Activated naive CD4-positive, alpha-beta T cell treated with anti-CD3 and anti-CD28 coated beads for 36 hours (primary cell): ENCODE measurements at regions not wholly inside any gene's neighbourhood (a gene's known extent, or its start where the extent isn't known, plus 50 kb on each side); places are given as distances from the start of the nearest gene placed in this dataset.

Source experiments
- CTCF ChIA-PET: fragments of 350-600 bp; sonication (Branson Sonifier 250); formaldehyde crosslinking; loops from one replicate; lab custom pipeline; 2021; ENCODE audit warnings: antibody characterized with exemption; lab: Charles Lee
- DNase-seq: peaks from one replicate; pipeline ENCODE4 v3.0.0-alpha.2; 2020
- H3K27ac Mint-ChIP-seq: one replicate; pipeline ENCODE4 v1.8.0; 2021; ENCODE audit warnings: mild to moderate bottlenecking, mixed read lengths
- H3K27me3 Mint-ChIP-seq: one replicate; pipeline ENCODE4 v1.8.0; 2021; ENCODE audit warnings: low read depth, mixed read lengths
- H3K36me3 Mint-ChIP-seq: one replicate; pipeline ENCODE4 v1.8.0; 2021; ENCODE audit warnings: low read depth, mixed read lengths
- H3K4me1 Mint-ChIP-seq: one replicate; pipeline ENCODE4 v1.8.0; 2021; ENCODE audit warnings: low read depth, mixed read lengths
- H3K4me3 Mint-ChIP-seq: one replicate; pipeline ENCODE4 v1.8.0; 2021; ENCODE audit warnings: mild to moderate bottlenecking, moderate library complexity, mixed read lengths
- H3K9me3 Mint-ChIP-seq: one replicate; pipeline ENCODE4 v1.8.0; 2021; ENCODE audit warnings: mixed read lengths
- intact Hi-C: fragments of 100-400 bp; cut with micrococcal nuclease; formaldehyde crosslinking; loops from one replicate; pipeline ENCODE4 v1.15.1; 2023

DNA sequence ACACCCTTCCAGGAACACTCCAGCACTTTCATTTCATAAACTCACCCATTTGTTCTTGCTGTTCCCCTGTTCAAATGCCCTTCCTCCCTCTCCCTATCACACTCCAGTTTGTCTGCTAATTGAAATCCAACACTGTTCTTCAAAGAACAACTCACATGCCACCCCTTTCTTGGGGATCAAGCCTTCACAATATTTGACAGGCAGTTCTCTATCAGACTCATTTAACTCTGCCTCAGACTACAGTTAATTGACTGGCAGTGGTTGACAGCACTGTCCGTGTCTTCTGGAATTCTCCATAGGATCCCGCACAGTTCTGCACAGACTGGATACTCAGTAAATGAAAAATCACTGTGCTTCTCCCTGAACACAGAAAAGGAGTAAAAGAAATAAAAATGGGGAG lies 87.8 kb downstream of the PMP22 start:
- intact Hi-C loops, result loop anchor here (10.0 kb wide), 1 partner anchor 1583 kb away; no protein-coding TSS in a partner anchor
- Mint-ChIP-seq H3K9me3 (no peaks in the 10 kb centered on the region), H3K27ac (no peak overlapping the region), H3K4me1 (no peaks in the 10 kb centered on the region), H3K27me3 (peaks cover 17% of the 10 kb centered on the region), H3K36me3 (no peaks in the 10 kb centered on the region), H3K4me3 (no peak overlapping the region)
- CTCF ChIA-PET, result no interaction called here
- no peak for DNase-seq

DNA sequence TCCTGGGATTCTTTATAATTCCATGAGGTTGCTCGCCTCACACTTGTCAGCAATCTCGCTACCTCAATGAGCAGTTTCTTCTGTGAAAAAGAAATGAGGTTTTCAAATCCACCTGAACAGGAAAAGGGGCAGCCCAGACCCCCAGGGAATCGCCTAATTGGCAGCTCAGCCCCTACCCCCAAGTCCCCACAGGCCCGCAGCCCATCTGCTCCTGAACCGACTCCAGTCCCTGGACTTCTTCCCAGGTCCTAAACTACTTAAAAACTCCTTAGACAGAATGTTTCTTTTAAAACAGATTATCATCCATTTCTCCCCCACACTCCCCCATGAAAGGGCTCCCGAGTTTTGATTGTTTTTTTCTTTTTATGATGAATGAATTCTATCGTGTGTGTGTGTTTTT lies 89.8 kb downstream of the PMP22 start:
- Mint-ChIP-seq H3K27ac (no peak overlapping the region), H3K27me3 (peaks cover 25% of the 10 kb centered on the region), H3K36me3 (no peaks in the 10 kb centered on the region), H3K9me3 (no peaks in the 10 kb centered on the region), H3K4me3 (no peak overlapping the region), H3K4me1 (no peaks in the 10 kb centered on the region)
- intact Hi-C loops, result loop anchor here (10.0 kb wide), 1 partner anchor 1581 kb away; no protein-coding TSS in a partner anchor
- no peak for DNase-seq
- CTCF ChIA-PET, result no interaction called here

DNA sequence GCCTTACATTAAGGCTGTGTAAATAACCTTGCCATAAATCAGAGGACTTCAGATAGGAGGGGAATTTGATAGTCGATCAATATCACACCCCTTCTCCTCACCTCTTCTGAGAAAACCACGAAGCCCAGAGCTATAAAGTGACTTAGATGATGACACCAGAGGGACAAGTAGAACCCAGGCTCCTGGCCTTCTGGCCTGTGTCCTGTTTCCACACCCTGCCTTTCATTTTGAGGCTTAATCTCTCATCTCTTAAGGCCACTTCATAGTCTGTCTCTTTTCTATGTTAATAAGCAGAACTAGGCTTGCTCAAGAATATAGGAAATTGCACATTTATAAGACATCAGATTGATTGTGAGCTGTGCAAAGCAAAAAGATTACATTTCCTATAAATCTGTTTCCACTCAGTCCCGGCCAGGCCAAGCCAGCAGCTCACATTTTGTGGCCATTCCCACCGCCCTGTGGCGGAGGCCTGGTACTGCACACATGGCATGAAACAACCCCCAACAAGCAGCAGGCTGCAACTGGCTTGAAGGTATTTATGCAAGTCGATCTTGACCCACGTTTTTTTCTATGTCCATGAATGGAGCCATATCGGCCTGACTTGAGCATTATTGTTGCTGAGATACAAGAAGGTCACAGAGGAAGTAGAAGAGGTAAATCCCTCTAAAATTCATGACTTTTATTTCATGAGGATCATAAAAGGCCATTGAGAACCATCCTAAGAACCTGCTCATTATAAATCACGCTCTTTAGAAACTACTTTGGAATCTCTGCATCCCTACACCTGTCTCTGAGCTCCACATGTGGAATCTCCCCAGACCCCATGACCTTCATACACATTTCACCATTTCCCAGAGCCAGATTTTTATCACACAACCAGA lies 93.7 kb downstream of the PMP22 start:
- intact Hi-C loops, result loop anchor here (10.0 kb wide), 1 partner anchor 1577 kb away; no protein-coding TSS in a partner anchor
- no peaks in the 10 kb centered on the region for H3K4me1 Mint-ChIP-seq

DNA sequence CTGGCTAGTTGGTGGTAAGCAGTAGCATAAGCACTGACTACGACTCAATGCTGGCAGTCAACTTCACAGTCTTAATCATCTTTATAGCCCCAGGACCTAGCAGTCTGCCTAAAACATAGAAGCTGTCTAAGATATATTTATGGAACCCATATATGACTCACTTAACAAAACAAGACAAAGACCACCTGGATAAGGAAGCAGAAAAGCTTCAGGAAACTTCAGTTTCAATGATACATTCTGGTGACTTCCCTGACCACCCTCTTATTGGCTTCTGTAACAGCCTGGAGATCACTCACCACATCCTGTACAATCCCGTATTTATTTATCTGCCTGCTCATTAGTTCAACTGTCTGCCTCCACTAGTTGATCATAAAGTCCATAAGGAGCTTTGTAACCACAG lies 95.5 kb downstream of the PMP22 start:
- Mint-ChIP-seq H3K27me3 (peaks cover 18% of the 10 kb centered on the region), H3K4me3 (no peak overlapping the region), H3K27ac (no peak overlapping the region), H3K9me3 (no peaks in the 10 kb centered on the region), H3K4me1 (no peaks in the 10 kb centered on the region), H3K36me3 (no peaks in the 10 kb centered on the region)
- intact Hi-C loops, result loop anchor here (10.0 kb wide), 1 partner anchor 1575 kb away; no protein-coding TSS in a partner anchor
- CTCF ChIA-PET, result interaction anchor here (1.3 kb wide), 1 partner anchor 14 kb away, joined by 3 read pairs; no protein-coding TSS in a partner anchor
- DNase-seq, result no peak

More for the DNA sequence above, 93.7 kb downstream of the PMP22 start:
- Mint-ChIP-seq H3K4me3 (no peak overlapping the region), H3K36me3 (no peaks in the 10 kb centered on the region), H3K9me3 (no peaks in the 10 kb centered on the region), H3K27me3 (peaks cover 25% of the 10 kb centered on the region), H3K27ac (no peak overlapping the region)
- peak; percentile 47 for DNase-seq
- CTCF ChIA-PET, result interaction anchor here (0.6 to 1.1 kb wide), 3 partner anchors 9 to 911 kb away, joined by 3 to 4 read pairs (median 3); no protein-coding TSS in a partner anchor

DNA sequence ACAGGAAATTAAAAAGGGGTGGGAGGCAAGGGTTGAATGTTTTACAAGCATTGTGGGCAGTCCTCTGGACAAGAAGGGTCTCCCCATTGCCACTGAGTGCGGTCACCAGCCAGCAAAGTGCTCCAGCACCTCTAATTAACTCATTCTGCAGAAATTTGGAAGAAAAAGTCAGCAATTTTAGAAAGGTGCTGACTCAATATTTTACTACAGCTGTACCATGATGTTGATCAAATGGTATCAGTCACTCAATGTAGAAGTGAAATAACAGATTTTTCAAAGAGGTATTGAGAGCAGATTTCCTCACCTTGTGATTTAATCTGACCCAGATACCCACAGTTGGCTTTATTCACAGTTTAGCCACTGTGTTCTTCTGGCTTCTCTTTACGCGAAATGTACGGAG lies 96.7 kb downstream of the PMP22 start:
- no peaks in the 10 kb centered on the region for H3K9me3 Mint-ChIP-seq
- H3K27me3 Mint-ChIP-seq, result peaks cover 15% of the 10 kb centered on the region
- no peak for DNase-seq
- CTCF ChIA-PET, result interaction anchor here (1.3 kb wide), 1 partner anchor 13 kb away, joined by 3 read pairs; no protein-coding TSS in a partner anchor
- H3K36me3 Mint-ChIP-seq, result no peaks in the 10 kb centered on the region
- intact Hi-C loops, result no loop called here
- no peak overlapping the region for H3K4me3 Mint-ChIP-seq
- H3K4me1 Mint-ChIP-seq, result no peaks in the 10 kb centered on the region
- H3K27ac Mint-ChIP-seq, result no peak overlapping the region

DNA sequence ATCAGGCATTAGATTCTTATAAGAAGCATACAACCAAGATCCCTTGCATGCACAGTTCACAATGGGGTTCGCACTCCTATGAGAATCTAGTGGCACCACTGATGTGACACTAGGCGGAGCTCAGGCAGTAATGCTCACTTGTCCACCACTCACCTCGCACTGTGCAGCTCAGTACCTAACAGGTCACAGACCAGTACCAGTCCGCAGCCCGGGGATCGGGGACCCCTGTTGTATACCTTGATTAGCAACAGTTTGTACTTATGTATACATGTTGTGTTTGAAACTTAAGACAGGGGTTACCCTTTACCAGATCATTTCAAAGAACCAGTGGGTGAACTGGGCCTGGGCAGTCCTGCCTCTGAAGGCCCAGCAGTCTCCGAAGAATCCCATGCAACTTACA lies 103.7 kb downstream of the PMP22 start:
- intact Hi-C loops, result no loop called here
- DNase-seq, result no peak
- Mint-ChIP-seq H3K9me3 (no peaks in the 10 kb centered on the region), H3K27ac (no peak overlapping the region), H3K36me3 (no peaks in the 10 kb centered on the region), H3K27me3 (peaks cover 19% of the 10 kb centered on the region), H3K4me1 (no peaks in the 10 kb centered on the region), H3K4me3 (no peak overlapping the region)
- CTCF ChIA-PET, result interaction anchor here (0.6 to 1.4 kb wide), 2 partner anchors 10 to 250 kb away, joined by 3 read pairs; no protein-coding TSS in a partner anchor

DNA sequence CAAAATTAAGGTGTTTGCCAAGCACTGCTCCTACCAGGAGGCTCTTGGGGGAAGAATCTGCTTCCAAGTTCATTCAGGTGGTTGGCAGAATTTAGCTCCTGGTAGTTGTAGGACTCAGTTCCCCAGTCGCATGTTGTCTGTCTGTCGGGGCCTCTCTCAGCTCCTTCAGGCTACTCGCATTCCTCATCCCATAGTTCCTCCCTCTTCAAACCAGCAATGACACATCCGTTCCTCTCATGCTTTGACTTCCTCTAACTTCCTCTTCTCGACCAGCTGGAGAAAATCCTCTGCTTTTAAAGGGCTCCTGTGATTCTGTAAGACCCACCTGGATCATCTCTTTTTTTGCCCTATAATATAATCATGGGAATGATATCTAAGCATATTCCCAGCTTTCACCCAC lies 108.1 kb downstream of the PMP22 start:
- no peak overlapping the region for H3K4me3 Mint-ChIP-seq
- H3K36me3 Mint-ChIP-seq, result no peaks in the 10 kb centered on the region
- no peaks in the 10 kb centered on the region for H3K9me3 Mint-ChIP-seq
- intact Hi-C loops, result no loop called here
- DNase-seq, result no peak
- H3K4me1 Mint-ChIP-seq, result no peaks in the 10 kb centered on the region
- H3K27me3 Mint-ChIP-seq, result peaks cover 23% of the 10 kb centered on the region
- no peak overlapping the region for H3K27ac Mint-ChIP-seq
- CTCF ChIA-PET, result interaction anchor here (0.7 kb wide), 1 partner anchor 8 kb away, joined by 3 read pairs; no protein-coding TSS in a partner anchor

DNA sequence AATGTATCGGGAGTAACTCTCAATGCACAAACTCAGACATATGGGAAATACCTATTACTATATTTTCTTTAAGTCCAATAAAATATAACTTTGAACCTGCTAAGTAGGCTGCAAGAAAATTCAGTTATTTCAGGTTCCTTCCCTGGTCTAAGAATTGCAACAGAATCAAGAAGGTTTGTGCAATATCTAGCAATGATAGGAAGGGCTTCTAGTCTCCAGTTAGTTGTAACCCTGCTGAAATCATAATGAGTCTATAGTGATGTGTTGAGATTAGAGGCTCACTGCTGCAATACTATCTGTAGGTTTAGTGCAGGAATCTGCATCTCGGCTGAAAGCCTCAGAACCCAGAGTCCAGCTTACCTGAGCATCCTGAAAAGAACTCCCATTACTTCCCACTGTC lies 110.5 kb downstream of the PMP22 start:
- H3K27me3 Mint-ChIP-seq, result peaks cover 21% of the 10 kb centered on the region
- no peaks in the 10 kb centered on the region for H3K36me3 Mint-ChIP-seq
- CTCF ChIA-PET, result no interaction called here
- H3K4me3 Mint-ChIP-seq, result no peak overlapping the region
- H3K4me1 Mint-ChIP-seq, result no peaks in the 10 kb centered on the region
- DNase-seq, result no peak
- H3K9me3 Mint-ChIP-seq, result no peaks in the 10 kb centered on the region
- H3K27ac Mint-ChIP-seq, result no peak overlapping the region
- intact Hi-C loops, result no loop called here

DNA sequence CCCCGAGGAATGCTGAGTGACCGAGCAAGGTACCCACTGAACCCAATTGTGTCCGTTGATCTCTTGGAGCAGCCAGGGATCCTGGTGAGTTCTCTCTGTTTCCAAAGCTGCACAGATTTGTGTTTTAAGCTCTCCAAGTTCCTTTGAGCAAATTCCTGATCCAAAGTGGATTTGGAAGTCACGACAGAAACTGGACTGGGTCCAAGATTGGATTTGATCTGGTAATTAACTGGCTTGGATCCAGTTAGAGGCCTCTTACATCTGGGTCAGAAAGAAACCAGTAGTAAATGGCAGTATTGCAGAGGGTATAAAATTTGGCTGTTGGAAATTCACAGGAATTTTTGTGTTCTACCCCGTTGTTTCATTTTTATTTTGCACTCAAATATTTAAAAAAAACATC lies 119.5 kb downstream of the PMP22 start:
- DNase-seq, result no peak
- Mint-ChIP-seq H3K27me3 (peaks cover 2% of the 10 kb centered on the region), H3K27ac (no peak overlapping the region), H3K4me1 (no peaks in the 10 kb centered on the region), H3K4me3 (no peak overlapping the region), H3K36me3 (no peaks in the 10 kb centered on the region), H3K9me3 (no peaks in the 10 kb centered on the region)
- CTCF ChIA-PET, result no interaction called here
- intact Hi-C loops, result no loop called here

DNA sequence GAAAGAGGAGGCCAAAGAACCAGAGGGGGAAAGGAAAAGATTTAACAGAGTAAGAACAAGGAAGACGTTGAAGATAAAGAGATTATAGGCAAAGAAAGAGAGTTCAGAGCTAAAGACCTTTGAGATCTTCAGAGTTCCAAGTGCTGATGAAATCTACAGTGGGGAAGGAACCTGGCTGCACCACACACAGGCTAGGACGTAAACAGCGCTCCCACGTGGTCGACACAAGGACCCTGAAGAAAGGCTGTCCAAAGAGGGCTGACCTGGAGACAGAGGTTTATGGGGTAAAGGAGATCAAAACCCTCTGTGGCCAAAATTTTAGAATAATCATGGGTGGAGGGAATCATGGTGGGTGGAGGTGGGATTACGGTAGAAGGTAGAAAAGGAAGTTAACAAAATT lies 121.6 kb downstream of the PMP22 start:
- H3K4me3 Mint-ChIP-seq, result no peak overlapping the region
- no peaks in the 10 kb centered on the region for H3K4me1 Mint-ChIP-seq
- H3K27me3 Mint-ChIP-seq, result peaks cover 7% of the 10 kb centered on the region
- CTCF ChIA-PET, result no interaction called here
- H3K27ac Mint-ChIP-seq, result no peak overlapping the region
- intact Hi-C loops, result no loop called here
- DNase-seq, result no peak
- H3K36me3 Mint-ChIP-seq, result no peaks in the 10 kb centered on the region
- H3K9me3 Mint-ChIP-seq, result no peaks in the 10 kb centered on the region

DNA sequence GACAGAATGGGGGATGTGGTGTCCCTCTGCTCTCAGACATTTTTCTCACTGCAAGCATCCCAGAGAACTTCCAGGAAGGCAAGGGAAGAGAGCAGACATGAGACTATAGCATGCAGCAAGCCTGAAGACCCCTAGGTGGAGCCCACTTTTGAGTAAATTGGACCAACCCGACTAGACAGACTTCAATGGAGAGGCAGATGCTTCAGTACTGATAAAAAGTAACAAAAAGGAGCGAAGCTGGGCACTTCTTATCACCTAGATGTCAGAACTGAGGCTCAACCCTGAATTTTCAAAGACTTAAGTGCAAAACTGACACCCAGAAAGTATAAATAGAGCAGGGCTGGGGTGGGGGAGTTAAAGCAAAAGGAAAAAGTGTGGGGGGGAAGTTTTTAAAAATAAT lies 130.8 kb downstream of the PMP22 start:
- no peak for DNase-seq

DNA sequence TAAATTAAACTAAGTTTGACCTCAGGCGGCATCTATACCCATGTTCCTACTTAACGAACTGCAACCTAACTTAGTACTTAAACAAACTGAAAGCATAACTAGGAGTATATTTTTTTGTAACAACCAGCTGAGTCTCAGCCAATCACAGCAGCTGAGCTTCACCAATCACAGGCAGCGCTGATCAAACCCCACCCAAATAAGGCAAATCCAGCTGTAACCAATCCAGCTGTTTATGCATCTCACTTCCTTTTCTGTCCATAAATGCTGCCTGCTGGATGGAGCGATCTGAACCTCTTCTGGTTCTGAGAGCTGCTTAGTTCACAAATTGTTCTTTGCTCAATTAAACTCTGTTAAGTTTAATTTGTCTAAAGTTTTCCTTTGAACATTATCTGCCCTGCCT lies 131.3 kb downstream of the PMP22 start:
- Mint-ChIP-seq H3K4me3 (no peak overlapping the region), H3K27ac (no peak overlapping the region), H3K27me3 (peaks cover 18% of the 10 kb centered on the region), H3K9me3 (no peaks in the 10 kb centered on the region), H3K36me3 (no peaks in the 10 kb centered on the region), H3K4me1 (no peaks in the 10 kb centered on the region)
- intact Hi-C loops, result no loop called here
- CTCF ChIA-PET, result no interaction called here
- no peak for DNase-seq

More for the DNA sequence above, 130.8 kb downstream of the PMP22 start:
- no peaks in the 10 kb centered on the region for H3K9me3 Mint-ChIP-seq
- CTCF ChIA-PET, result no interaction called here
- H3K36me3 Mint-ChIP-seq, result no peaks in the 10 kb centered on the region
- no peak overlapping the region for H3K27ac Mint-ChIP-seq
- H3K4me3 Mint-ChIP-seq, result no peak overlapping the region
- no peaks in the 10 kb centered on the region for H3K4me1 Mint-ChIP-seq
- intact Hi-C loops, result no loop called here
- H3K27me3 Mint-ChIP-seq, result peaks cover 18% of the 10 kb centered on the region

DNA sequence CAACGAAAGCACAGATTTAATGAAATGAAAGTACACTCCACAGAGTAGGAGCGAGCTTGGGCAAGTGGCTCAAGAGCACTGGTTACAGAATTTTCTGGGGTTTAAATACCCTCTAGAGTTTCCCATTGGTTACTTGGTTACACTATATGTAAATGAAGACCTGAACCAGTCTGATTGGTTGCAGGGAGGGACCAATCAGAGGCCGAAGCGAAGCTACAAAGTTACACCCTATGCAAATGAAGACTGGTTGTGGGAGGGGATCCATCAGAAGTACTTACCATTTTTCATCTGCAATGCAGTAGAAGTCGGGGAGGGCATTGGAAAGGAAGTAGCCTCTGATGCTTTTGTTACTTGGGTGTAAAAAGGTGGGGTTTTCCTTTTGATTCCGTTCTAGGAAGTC lies 132.0 kb downstream of the PMP22 start:
- H3K27me3 Mint-ChIP-seq, result peaks cover 14% of the 10 kb centered on the region
- CTCF ChIA-PET, result no interaction called here
- H3K4me3 Mint-ChIP-seq, result no peak overlapping the region

More for the DNA sequence above, 132.0 kb downstream of the PMP22 start:
- Mint-ChIP-seq H3K4me1 (no peaks in the 10 kb centered on the region), H3K36me3 (no peaks in the 10 kb centered on the region), H3K27ac (no peak overlapping the region), H3K9me3 (no peaks in the 10 kb centered on the region)
- intact Hi-C loops, result no loop called here
- no peak for DNase-seq
